ENCODE measurements at regions not wholly inside any gene's neighbourhood (a gene's known extent, or its start where the extent isn't known, plus 50 kb on each side); places are given as distances from the start of the nearest gene placed in this dataset.

DNA sequence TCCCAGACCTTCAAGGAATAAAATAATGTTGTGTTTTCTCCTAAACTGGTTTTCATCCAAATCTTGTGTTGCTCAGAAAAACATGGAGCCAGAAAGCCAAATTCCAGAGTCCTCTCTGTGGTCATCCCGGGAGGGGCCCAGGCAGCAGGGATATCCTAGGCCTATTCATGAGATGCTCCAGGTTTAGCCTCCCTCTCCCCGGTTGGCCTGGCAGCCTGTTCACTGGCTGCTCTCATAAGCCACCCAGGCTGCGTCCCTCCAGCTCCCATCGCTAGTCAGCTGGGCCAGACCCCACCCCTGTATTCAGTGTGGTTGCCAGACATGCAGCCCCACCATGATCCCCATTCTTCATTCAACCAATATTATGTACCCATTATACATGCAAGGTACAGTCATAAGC, 113.4 kb upstream of the F3 start:
- H3K4me3 ChIP-seq (ENCODE audit: low read depth, low read length): no peak overlapping the region
- TF ChIP-seq, protein P1, sequence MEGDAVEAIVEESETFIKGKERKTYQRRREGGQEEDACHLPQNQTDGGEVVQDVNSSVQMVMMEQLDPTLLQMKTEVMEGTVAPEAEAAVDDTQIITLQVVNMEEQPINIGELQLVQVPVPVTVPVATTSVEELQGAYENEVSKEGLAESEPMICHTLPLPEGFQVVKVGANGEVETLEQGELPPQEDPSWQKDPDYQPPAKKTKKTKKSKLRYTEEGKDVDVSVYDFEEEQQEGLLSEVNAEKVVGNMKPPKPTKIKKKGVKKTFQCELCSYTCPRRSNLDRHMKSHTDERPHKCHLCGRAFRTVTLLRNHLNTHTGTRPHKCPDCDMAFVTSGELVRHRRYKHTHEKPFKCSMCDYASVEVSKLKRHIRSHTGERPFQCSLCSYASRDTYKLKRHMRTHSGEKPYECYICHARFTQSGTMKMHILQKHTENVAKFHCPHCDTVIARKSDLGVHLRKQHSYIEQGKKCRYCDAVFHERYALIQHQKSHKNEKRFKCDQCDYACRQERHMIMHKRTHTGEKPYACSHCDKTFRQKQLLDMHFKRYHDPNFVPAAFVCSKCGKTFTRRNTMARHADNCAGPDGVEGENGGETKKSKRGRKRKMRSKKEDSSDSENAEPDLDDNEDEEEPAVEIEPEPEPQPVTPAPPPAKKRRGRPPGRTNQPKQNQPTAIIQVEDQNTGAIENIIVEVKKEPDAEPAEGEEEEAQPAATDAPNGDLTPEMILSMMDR (IDR thresholded peaks at IDR 0.05; ENCODE audit: low read depth, low read length): no peak

DNA sequence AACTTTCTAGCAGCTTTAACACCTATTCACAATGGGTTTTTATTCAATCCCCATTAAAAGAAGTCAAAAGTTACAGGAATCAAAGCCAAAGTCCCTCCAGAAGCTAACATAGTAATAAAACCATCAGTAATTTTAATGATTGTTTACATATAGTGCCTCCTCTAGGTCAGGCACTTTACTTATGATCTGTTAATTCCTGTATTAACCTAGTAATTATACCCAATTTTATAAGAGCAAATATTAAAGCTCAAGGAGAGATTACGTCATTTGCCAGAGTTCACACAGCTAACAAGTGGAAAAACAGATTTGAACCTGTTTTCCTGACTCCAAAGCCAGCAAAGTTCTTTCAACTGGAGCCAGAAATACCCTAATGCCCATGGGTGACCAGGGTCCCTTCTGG, 112.9 kb upstream of the F3 start:
- no peak overlapping the region for H3K4me3 ChIP-seq (ENCODE audit: low read depth, low read length)
- TF ChIP-seq, protein P1 (IDR thresholded peaks at IDR 0.05; ENCODE audit: low read depth, low read length): no peak

DNA sequence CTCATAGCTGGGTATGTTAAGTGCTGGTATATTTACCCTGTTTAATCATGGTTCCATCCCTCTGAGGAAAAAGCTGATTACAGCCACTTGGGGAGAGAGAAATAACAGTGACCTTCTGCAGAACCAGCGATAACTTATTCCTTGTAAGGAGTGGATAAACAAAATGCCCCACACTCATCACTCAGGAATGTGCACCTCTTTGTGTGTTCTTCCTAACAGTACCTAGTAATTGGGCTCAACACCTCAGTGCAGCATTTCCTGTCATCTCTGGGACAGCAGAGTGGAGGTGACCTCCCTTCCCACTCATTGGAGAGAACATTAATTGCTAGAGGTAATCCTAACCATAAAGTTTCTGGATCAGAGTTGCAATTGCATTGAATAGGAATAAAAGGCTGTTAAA, 112.5 kb upstream of the F3 start:
- no peak overlapping the region for H3K4me3 ChIP-seq (ENCODE audit: low read depth, low read length)
- TF ChIP-seq, protein P1 (IDR thresholded peaks at IDR 0.05; ENCODE audit: low read depth, low read length): no peak

DNA sequence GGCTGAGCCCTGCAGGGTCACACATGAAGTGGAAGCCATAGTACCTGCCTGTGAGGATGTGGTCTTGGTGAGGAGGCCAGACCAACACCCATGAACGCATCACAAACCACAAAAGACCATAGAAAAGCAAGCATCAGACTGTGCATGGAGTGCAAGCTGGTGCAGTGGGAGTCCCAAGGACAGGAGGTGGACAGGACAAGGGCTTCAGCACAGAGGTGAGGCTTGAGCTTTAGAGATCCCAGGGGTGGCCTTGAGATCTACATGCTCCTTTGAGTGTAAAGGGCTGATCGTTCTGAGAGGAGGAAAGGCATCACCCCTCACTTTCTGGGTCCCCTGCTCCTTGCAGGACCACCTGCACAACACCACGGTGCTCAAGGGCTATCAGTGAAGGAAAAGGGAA, 111.9 kb upstream of the F3 start:
- TF ChIP-seq, protein P1 (IDR thresholded peaks at IDR 0.05; ENCODE audit: low read depth, low read length): no peak
- no peak overlapping the region for H3K4me3 ChIP-seq (ENCODE audit: low read depth, low read length)

DNA sequence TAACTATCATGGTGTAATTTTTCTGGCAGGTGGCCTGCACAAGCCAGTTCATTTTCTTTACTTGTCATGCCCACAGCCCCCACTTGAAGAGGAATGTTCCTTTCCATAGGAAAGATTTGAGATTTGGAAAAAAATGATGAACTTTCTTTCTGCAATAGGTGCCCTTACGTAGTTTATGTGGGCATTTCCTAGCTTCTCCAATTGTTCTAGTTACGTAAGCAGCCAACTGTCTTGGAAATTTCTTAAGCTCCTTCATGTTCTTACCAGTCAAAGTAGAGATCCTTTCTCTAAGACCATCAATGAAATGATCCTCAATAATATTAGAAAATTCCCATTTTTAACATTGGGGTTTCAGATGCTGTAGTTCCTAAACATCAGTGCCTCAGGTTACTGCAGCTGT, 109.5 kb upstream of the F3 start:
- no peak overlapping the region for H3K4me3 ChIP-seq (ENCODE audit: low read depth, low read length)
- TF ChIP-seq, protein P1 (IDR thresholded peaks at IDR 0.05; ENCODE audit: low read depth, low read length): no peak

DNA sequence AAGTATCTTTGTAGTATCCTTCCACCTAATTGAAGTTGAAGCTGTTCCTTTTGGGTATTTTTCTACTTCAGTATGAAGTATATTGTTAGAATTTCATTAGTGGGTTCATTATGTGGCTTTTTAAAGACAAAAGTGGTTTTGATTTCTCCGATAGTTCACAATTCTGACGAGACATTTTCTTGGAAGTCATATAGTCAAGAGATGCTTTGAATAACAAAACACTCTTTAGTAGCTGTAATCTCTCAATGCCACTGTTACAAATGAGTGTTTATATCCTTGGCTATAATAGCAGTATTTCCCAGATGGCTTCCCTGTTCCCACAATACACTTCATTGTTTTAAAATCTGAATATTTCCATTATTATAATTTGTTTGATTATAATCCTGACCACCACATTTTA, 108.7 kb upstream of the F3 start:
- TF ChIP-seq, protein P1 (IDR thresholded peaks at IDR 0.05; ENCODE audit: low read depth, low read length): no peak
- no peak overlapping the region for H3K4me3 ChIP-seq (ENCODE audit: low read depth, low read length)

DNA sequence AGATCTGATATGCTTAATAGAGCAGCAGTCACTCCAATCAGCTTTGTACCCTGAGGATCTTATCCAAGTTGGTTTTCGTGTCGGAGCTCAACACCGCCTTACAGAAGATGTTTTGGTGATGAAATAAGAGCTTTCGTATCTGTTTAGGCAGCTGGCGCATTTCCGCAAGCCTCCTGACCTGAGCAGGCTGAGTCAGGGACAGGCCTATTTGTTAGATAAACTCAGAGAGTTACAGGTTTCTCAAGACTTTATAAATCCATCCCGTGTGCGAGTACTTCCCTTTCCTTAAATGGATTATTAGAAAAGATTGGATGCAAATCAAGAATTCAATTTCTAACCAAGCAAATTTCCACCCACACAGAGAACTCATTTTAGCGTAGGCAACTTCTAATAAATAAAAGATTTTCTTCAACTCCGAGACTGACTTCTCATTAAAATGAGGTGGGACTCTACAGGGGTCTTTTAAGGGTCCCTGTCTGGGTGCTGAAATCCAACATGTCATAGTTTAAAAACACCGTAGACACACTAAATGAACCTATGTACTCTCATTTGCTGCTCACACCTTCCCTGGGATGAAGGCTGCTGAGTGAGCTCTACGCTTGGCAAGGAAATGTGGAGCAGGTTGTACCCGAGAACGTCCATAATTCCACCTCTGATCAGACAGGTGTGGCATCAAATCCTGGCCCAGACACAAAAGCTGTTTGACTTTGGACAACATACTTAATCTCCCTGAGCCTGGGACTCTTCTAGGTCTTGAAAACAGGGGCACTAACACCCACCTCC, 106.9 kb upstream of the F3 start:
- TF ChIP-seq, protein P1 (IDR thresholded peaks at IDR 0.05; ENCODE audit: low read depth, low read length): no peak
- no peak overlapping the region for H3K4me3 ChIP-seq (ENCODE audit: low read depth, low read length)

Data from WI38 (cell line).